Keratinocyte (primary cell): ENCODE measurements at regions not wholly inside any gene's neighbourhood (a gene's known extent, or its start where the extent isn't known, plus 50 kb on each side); places are given as distances from the start of the nearest gene placed in this dataset.

ENCODE experiments used
- EZH2 ChIP-seq: IDR thresholded peaks from one replicate; pipeline ENCODE4 v1.6.1; 2012; ENCODE audit warnings: inconsistent platforms, mild to moderate bottlenecking, low read length, moderate library complexity
- TF ChIP-seq, protein P1 (sequence below), 3 experiments: IDR thresholded peaks in 1 of 3; conservative IDR thresholded peaks in 1 of 3; optimal IDR thresholded peaks in 1 of 3; 2 replicates in 2 of 3; 3 replicates in 1 of 3; pipeline versions ENCODE3 to v1.5.1; 2011; ENCODE audit warnings: low read length in 3 of 3, mild to moderate bottlenecking in 3 of 3, moderate library complexity in 2 of 3, control low read depth in 1 of 3, inconsistent platforms in 1 of 3; ENCODE audit not compliant: insufficient read depth in 2 of 3; ENCODE audit errors: extremely low read depth in 1 of 3

DNA sequence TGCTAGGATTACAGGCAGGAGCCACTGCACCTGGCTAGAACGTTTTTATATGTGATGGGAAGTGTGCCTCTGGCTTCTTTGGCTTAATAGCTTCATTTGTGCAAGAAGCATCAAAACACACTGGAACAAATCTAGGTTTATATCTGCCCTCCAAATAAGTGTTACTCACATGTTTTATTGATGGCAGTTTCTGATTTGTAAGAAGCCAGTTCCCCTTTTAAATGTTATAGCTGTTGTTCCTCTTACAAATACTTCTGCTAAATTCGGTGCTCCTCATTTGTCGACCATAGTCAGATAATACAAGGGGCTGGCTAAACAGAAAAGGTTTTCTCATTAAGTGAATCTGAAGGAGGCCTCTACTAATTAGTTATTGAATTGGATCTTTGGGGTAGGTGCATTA lies 307.1 kb upstream of the SEMA6D start:
- TF ChIP-seq, protein P1, sequence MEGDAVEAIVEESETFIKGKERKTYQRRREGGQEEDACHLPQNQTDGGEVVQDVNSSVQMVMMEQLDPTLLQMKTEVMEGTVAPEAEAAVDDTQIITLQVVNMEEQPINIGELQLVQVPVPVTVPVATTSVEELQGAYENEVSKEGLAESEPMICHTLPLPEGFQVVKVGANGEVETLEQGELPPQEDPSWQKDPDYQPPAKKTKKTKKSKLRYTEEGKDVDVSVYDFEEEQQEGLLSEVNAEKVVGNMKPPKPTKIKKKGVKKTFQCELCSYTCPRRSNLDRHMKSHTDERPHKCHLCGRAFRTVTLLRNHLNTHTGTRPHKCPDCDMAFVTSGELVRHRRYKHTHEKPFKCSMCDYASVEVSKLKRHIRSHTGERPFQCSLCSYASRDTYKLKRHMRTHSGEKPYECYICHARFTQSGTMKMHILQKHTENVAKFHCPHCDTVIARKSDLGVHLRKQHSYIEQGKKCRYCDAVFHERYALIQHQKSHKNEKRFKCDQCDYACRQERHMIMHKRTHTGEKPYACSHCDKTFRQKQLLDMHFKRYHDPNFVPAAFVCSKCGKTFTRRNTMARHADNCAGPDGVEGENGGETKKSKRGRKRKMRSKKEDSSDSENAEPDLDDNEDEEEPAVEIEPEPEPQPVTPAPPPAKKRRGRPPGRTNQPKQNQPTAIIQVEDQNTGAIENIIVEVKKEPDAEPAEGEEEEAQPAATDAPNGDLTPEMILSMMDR (optimal IDR thresholded peaks at IDR 0.05 in 1 of 3, IDR thresholded peaks at IDR 0.05 in 1 of 3, conservative IDR thresholded peaks at IDR 0.05 in 1 of 3; ENCODE audit: extremely low read depth in 1 of 3, insufficient read depth in 2 of 3, low read length in 3 of 3) = no peak
- TF ChIP-seq EZH2 = no peak
